Bronchial epithelial cell (primary cell): ENCODE measurements at regions not wholly inside any gene's neighbourhood (a gene's known extent, or its start where the extent isn't known, plus 50 kb on each side); places are given as distances from the start of the nearest gene placed in this dataset.

Experiments
- DNase-seq: peaks from one replicate; pipeline ENCODE4 v3.0.0-alpha.2; 2010; ENCODE audit warnings: low read depth
- FAIRE-seq: peaks from 2 replicates; lab custom pipeline; 2011; peaks lifted over from hg19 to GRCh38; lab: Jason Lieb, UNC
- H3K27me3 ChIP-seq: 2 replicates; pipeline ENCODE4 v1.5.1; 2011; ENCODE audit warnings: low read length; ENCODE audit not compliant: control insufficient read depth, insufficient read depth
- H3K36me3 ChIP-seq: 2 replicates; pipeline ENCODE4 v1.5.1; 2011; ENCODE audit warnings: low read length; ENCODE audit not compliant: control insufficient read depth, insufficient read depth
- H3K4me3 ChIP-seq: 2 replicates; pipeline ENCODE4 v1.5.1; 2011; ENCODE audit warnings: mild to moderate bottlenecking, low read depth, low read length, control low read depth
- TF ChIP-seq, protein P1 (sequence below): IDR thresholded peaks from 2 replicates; pipeline ENCODE4 v1.5.1; 2011; ENCODE audit warnings: mild to moderate bottlenecking, moderate library complexity, low read length, control low read depth, inconsistent platforms; ENCODE audit not compliant: insufficient read depth, severe bottlenecking

- no peaks in the 10 kb centered on the region for H3K36me3 ChIP-seq
- DNase-seq: no peak
Observed at GRCh38 chr13:55307909-55308308, 1832.8 kb upstream of the PRR20A start.

DNA sequence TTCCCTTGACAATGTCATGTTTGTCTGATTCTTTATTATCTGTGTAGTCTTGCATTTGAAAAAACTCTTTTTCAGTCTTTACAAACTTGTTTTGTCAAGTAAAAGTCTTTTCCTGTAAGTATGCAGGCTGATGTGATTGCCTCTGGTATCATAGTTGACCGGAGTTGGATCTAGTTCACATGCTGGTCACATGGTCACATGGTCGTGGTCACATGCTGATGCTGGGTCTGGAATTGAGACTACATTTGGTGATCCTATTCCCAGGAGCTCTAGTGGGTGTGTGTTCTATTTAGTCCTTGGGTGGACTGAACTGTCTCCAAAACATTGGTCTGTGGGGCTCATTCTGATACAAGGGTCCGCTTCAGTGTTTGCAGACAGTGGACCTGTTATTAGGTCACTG lies 1798.8 kb upstream of the PRR20A start:
- H3K36me3 ChIP-seq: no peaks in the 10 kb centered on the region
- FAIRE-seq: no peak

More at GRCh38 chr13:55307909-55308308, 1832.8 kb upstream of the PRR20A start:
- TF ChIP-seq, protein P1, sequence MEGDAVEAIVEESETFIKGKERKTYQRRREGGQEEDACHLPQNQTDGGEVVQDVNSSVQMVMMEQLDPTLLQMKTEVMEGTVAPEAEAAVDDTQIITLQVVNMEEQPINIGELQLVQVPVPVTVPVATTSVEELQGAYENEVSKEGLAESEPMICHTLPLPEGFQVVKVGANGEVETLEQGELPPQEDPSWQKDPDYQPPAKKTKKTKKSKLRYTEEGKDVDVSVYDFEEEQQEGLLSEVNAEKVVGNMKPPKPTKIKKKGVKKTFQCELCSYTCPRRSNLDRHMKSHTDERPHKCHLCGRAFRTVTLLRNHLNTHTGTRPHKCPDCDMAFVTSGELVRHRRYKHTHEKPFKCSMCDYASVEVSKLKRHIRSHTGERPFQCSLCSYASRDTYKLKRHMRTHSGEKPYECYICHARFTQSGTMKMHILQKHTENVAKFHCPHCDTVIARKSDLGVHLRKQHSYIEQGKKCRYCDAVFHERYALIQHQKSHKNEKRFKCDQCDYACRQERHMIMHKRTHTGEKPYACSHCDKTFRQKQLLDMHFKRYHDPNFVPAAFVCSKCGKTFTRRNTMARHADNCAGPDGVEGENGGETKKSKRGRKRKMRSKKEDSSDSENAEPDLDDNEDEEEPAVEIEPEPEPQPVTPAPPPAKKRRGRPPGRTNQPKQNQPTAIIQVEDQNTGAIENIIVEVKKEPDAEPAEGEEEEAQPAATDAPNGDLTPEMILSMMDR: no peak
- no peak for FAIRE-seq
- Histone ChIP-seq H3K4me3 (no peak overlapping the region), H3K27me3 (no peaks in the 10 kb centered on the region)

GRCh38 chr13:55345224-55345623 lies 1795.5 kb upstream of the PRR20A start:
- Histone ChIP-seq H3K27me3 (no peaks in the 10 kb centered on the region), H3K4me3 (no peak overlapping the region), H3K36me3 (no peaks in the 10 kb centered on the region)
- DNase-seq: no peak
- FAIRE-seq: no peak
- TF ChIP-seq, protein P1: no peak

More for the DNA sequence above, 1798.8 kb upstream of the PRR20A start:
- H3K27me3 ChIP-seq: no peaks in the 10 kb centered on the region
- no peak overlapping the region for H3K4me3 ChIP-seq
- DNase-seq: no peak
- TF ChIP-seq, protein P1: no peak

DNA sequence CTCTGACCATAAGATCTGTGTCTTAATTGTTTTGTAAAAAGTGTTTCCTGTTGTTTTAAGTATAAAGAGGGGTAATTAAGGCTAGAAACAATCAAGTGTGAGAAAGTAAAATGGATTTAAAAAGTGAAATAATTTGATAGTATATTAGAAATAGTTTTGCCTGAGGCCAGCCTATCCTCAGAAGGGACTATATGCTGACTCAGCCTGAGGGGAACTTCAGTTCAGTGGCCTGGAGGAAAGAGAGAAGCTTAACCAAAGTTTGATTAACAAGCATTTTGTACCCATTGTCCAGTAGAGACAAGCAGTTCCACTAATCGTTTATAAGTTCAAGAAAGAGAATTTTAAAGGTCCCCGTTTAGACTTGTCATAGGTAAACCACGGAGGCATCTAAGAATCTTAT lies 1793.2 kb upstream of the PRR20A start:
- H3K36me3 ChIP-seq: no peaks in the 10 kb centered on the region
- DNase-seq (no peak), FAIRE-seq (no peak)
- no peak overlapping the region for H3K4me3 ChIP-seq
- TF ChIP-seq, protein P1: no peak
- no peaks in the 10 kb centered on the region for H3K27me3 ChIP-seq

- TF ChIP-seq, protein P1: no peak
- FAIRE-seq (no peak), DNase-seq (no peak)
- Histone ChIP-seq H3K4me3 (no peak overlapping the region), H3K27me3 (no peaks in the 10 kb centered on the region), H3K36me3 (no peaks in the 10 kb centered on the region)
Observed at GRCh38 chr13:55359067-55359466, 1781.7 kb upstream of the PRR20A start.

GRCh38 chr13:55361141-55361540 lies 1779.6 kb upstream of the PRR20A start:
- DNase-seq (no peak), FAIRE-seq (no peak)
- TF ChIP-seq, protein P1: no peak

More at GRCh38 chr13:55361141-55361540, 1779.6 kb upstream of the PRR20A start:
- no peak overlapping the region for H3K4me3 ChIP-seq
- H3K27me3 ChIP-seq: no peaks in the 10 kb centered on the region
- H3K36me3 ChIP-seq: no peaks in the 10 kb centered on the region
